MM.1S (cell line): ENCODE measurements at regions not wholly inside any gene's neighbourhood (a gene's known extent, or its start where the extent isn't known, plus 50 kb on each side); places are given as distances from the start of the nearest gene placed in this dataset.

ENCODE experiments used
- DNase-seq: peaks from one replicate; pipeline ENCODE4 v3.0.0-alpha.2; 2015
- H2AFZ ChIP-seq: fragments of 300-600 bp; sonication (generic); 2 replicates; pipeline ENCODE4 v1.6.0; 2016; ENCODE audit warnings: antibody characterized with exemption, low read length
- H3F3A ChIP-seq: fragments of 300-600 bp; sonication (generic); 2 replicates; pipeline ENCODE4 v1.6.1; 2016; ENCODE audit warnings: mild to moderate bottlenecking, antibody characterized with exemption, low read length, moderate library complexity, mixed read lengths; ENCODE audit not compliant: insufficient read depth
- H3K27ac ChIP-seq: fragments of 300-600 bp; sonication (generic); 2 replicates; pipeline ENCODE4 v1.5.1; 2016; ENCODE audit warnings: mild to moderate bottlenecking, low read length
- H3K27me3 ChIP-seq: fragments of 300-600 bp; sonication (generic); replicated peaks from 2 replicates; pipeline ENCODE4 v1.6.0; 2016; ENCODE audit warnings: low read length; ENCODE audit not compliant: insufficient read depth
- H3K36me3 ChIP-seq: fragments of 300-600 bp; sonication (generic); replicated peaks from 2 replicates; pipeline ENCODE4 v1.6.1; 2016; ENCODE audit warnings: mild to moderate bottlenecking, low read length, mixed read lengths; ENCODE audit not compliant: insufficient read depth
- H3K4me1 ChIP-seq: fragments of 300-600 bp; sonication (generic); 2 replicates; pipeline ENCODE4 v1.6.1; 2016; ENCODE audit warnings: low read length, mixed read lengths
- H3K4me2 ChIP-seq: fragments of 300-600 bp; sonication (generic); 2 replicates; pipeline ENCODE4 v1.6.0; 2016; ENCODE audit warnings: low read depth, low read length
- H3K4me3 ChIP-seq: fragments of 300-600 bp; sonication (generic); 2 replicates; pipeline ENCODE4 v1.5.1; 2016; ENCODE audit warnings: low read length, mixed read lengths
- H3K79me2 ChIP-seq: fragments of 300-600 bp; sonication (generic); 2 replicates; pipeline ENCODE4 v1.6.1; 2016; ENCODE audit warnings: mixed run types, low read length, mixed read lengths
- H3K9ac ChIP-seq: fragments of 300-600 bp; sonication (generic); 2 replicates; pipeline ENCODE4 v1.6.1; 2016; ENCODE audit warnings: low read length, mixed read lengths
- H3K9me2 ChIP-seq: fragments of 300-600 bp; sonication (generic); replicated peaks from 2 replicates; pipeline ENCODE4 v1.6.1; 2016; ENCODE audit warnings: mild to moderate bottlenecking, low read length, mixed read lengths; ENCODE audit not compliant: insufficient read depth
- H3K9me3 ChIP-seq: fragments of 300-600 bp; sonication (generic); replicated peaks from 2 replicates; pipeline ENCODE4 v1.6.1; 2016; ENCODE audit warnings: mild to moderate bottlenecking, low read length, mixed read lengths; ENCODE audit not compliant: insufficient read depth
- H4K20me1 ChIP-seq: fragments of 300-600 bp; sonication (generic); 2 replicates; pipeline ENCODE4 v1.6.1; 2016; ENCODE audit warnings: mild to moderate bottlenecking, low read length, moderate library complexity, mixed read lengths; ENCODE audit not compliant: insufficient read depth
- CTCF ChIP-seq: fragments of 300-600 bp; sonication (generic); IDR thresholded peaks from 2 replicates; pipeline ENCODE4 v1.5.1; 2016; ENCODE audit warnings: antibody characterized with exemption, low read length, mixed read lengths
- EZH2 ChIP-seq: fragments of 300-600 bp; sonication (generic); optimal IDR thresholded peaks from 2 replicates; pipeline ENCODE3; 2017; ENCODE audit warnings: low read depth, mild to moderate bottlenecking, antibody characterized with exemption, low read length, mixed read lengths
- EZH2phosphoT487 ChIP-seq: fragments of 300-600 bp; sonication (generic); IDR thresholded peaks from 2 replicates; pipeline ENCODE4 v1.6.1; 2018; ENCODE audit warnings: antibody characterized with exemption, low read length

- no peaks in the 10 kb centered on the region for H3K9me2 ChIP-seq
- no peaks in the 10 kb centered on the region for H3K4me1 ChIP-seq
- H3K79me2 ChIP-seq: no peaks in the 10 kb centered on the region
These were observed 123.4 kb downstream of the HTR1B start for GRCh38 chr6:77339926-77340325.

DNA sequence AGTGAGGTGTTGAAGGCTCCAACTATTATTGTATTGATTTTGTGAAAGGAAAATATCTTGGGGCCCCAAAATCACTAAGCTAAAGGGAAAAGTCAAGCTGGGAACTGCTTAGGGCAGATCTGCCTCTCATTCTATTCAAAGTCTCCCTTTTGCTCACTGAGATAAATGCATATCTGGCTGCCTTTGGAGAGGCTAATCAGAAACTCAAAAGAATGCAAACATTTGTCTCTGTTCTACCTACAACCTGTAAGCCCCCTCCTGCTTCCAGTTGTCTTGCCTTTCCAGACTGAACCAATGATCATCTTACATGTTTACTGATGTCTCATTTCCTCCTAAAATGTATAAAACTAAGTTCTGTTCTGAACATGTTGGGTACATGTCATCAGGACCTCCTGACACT, 125.9 kb downstream of the HTR1B start:
- H3K9ac ChIP-seq: no peak overlapping the region
- no peaks in the 10 kb centered on the region for H3K9me3 ChIP-seq
- H2AFZ ChIP-seq: no peak overlapping the region
- H3K27me3 ChIP-seq: no peaks in the 10 kb centered on the region
- H3K27ac ChIP-seq: no peak overlapping the region
- no peaks in the 10 kb centered on the region for H3K36me3 ChIP-seq
- no peaks in the 10 kb centered on the region for H3F3A ChIP-seq
- H3K9me2 ChIP-seq: no peaks in the 10 kb centered on the region
- no peaks in the 10 kb centered on the region for H3K4me1 ChIP-seq
- no peaks in the 10 kb centered on the region for H3K79me2 ChIP-seq
- H4K20me1 ChIP-seq: no peaks in the 10 kb centered on the region
- H3K4me3 ChIP-seq: no peak overlapping the region
- DNase-seq: no peak
- no peak for TF ChIP-seq EZH2phosphoT487
- TF ChIP-seq EZH2: no peak
- no peak overlapping the region for H3K4me2 ChIP-seq

More at GRCh38 chr6:77339926-77340325, 123.4 kb downstream of the HTR1B start:
- Histone ChIP-seq H3F3A (no peaks in the 10 kb centered on the region), H3K4me3 (no peak overlapping the region), H4K20me1 (no peaks in the 10 kb centered on the region), H3K9ac (no peak overlapping the region), H3K36me3 (no peaks in the 10 kb centered on the region), H3K27ac (no peak overlapping the region), H3K27me3 (no peaks in the 10 kb centered on the region), H2AFZ (no peak overlapping the region), H3K4me2 (no peak overlapping the region), H3K9me3 (no peaks in the 10 kb centered on the region)
- TF ChIP-seq EZH2phosphoT487 (no peak), EZH2 (no peak), CTCF (no peak)
- no peak for DNase-seq

DNA sequence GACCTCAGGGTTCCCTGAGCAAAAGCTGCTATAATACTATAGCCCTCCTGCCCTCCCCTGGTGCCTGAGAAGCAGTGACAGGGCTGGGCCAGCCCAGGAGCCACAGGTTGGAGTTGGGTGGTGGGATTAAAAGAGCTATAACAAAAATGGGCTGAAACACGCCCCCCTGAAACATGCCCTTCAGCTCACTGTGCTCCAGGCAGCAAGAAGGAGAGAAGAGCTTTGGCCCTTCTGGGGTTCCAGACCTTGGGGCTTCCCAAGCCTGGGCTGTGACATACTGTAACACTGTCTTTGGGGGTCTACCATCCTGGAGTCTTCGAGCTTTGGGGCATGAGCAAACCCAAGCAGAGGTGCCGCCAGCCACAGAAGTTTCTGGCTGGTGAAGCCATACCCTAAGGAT, 129.2 kb downstream of the HTR1B start:
- no peaks in the 10 kb centered on the region for H4K20me1 ChIP-seq
- H3K36me3 ChIP-seq: no peaks in the 10 kb centered on the region
- no peak overlapping the region for H3K4me3 ChIP-seq
- H3K4me1 ChIP-seq: no peaks in the 10 kb centered on the region
- H2AFZ ChIP-seq: no peak overlapping the region
- no peaks in the 10 kb centered on the region for H3K9me3 ChIP-seq
- H3K27ac ChIP-seq: no peak overlapping the region
- H3K27me3 ChIP-seq: no peaks in the 10 kb centered on the region
- no peak for DNase-seq
- no peaks in the 10 kb centered on the region for H3K9me2 ChIP-seq
- H3F3A ChIP-seq: no peaks in the 10 kb centered on the region
- no peaks in the 10 kb centered on the region for H3K79me2 ChIP-seq
- no peak overlapping the region for H3K9ac ChIP-seq
- H3K4me2 ChIP-seq: no peak overlapping the region
- TF ChIP-seq EZH2 (no peak), CTCF (no peak), EZH2phosphoT487 (no peak)

GRCh38 chr6:77332915-77333623, 130.2 kb downstream of the HTR1B start:
- H3K9me2 ChIP-seq: no peaks in the 10 kb centered on the region
- no peak overlapping the region for H2AFZ ChIP-seq
- no peaks in the 10 kb centered on the region for H3K4me1 ChIP-seq
- no peak overlapping the region for H3K4me3 ChIP-seq
- H3K27me3 ChIP-seq: no peaks in the 10 kb centered on the region
- no peak overlapping the region for H3K4me2 ChIP-seq
- H3K36me3 ChIP-seq: no peaks in the 10 kb centered on the region
- no peaks in the 10 kb centered on the region for H3K9me3 ChIP-seq
- no peaks in the 10 kb centered on the region for H3F3A ChIP-seq
- TF ChIP-seq EZH2phosphoT487: no peak
- no peak for TF ChIP-seq EZH2
- no peak for TF ChIP-seq CTCF
- DNase-seq: no peak
- H4K20me1 ChIP-seq: no peaks in the 10 kb centered on the region
- no peak overlapping the region for H3K27ac ChIP-seq
- no peak overlapping the region for H3K9ac ChIP-seq
- no peaks in the 10 kb centered on the region for H3K79me2 ChIP-seq
